ENCODE measurements at regions not wholly inside any gene's neighbourhood (a gene's known extent, or its start where the extent isn't known, plus 50 kb on each side); places are given as distances from the start of the nearest gene placed in this dataset.
"Not testable (repeated sequence)": the region's sequence is repeated elsewhere in the genome, so short reads cannot be mapped to it uniquely, and the experiment has no call there.

DNA sequence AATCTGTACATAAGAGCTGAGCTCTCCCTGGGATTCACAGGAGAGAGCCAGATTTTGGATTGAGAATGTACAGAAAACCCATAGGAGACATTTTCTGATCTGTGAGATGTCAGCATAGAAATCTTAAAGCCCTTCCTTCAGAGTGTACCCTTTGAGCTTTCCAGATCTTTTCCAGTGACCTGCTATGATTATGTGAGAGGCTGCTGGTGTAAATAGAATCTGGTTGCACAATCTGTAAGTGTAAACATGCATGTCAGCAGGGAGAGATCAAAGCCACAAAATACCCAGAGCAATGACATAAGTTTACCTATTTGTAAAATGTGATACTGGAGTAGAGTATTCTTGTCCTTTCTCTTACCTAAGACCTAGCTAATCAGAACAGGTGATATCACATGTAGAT lies 471.9 kb downstream of the FOXD4L5 start:
- H3K27ac ChIP-seq; H3K36me3 ChIP-seq; H3K9me3 ChIP-seq; H3K4me1 ChIP-seq; DNase-seq (ENCODE audit: extremely low spot score in 2 of 2); intact Hi-C loops (cut with DNase I); H3K4me3 ChIP-seq; H3K27me3 ChIP-seq: not testable (repeated sequence)

DNA sequence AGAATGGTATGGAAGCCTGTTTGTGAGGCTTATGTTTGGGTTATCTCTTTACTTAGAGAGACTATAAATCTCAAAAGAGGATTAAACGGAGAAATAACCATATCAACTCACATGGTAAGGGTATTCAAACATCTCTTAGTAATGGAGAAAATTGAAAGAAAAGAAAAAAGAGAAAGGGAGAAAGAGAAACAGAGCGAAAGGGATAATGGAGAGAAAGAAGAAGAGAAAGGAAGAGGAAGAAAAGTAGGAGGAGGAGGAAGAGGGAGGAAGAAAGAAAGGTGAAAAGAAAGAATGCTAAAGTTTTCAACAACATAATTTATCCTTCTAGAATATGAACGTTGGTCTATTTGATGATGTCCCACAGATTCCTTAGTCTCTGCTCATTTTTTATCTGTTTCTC lies 506.3 kb downstream of the FOXD4L5 start:
- H3K4me3 ChIP-seq; H3K9me3 ChIP-seq; intact Hi-C loops (cut with DNase I); H3K27ac ChIP-seq; DNase-seq (ENCODE audit: extremely low spot score in 2 of 2); H3K36me3 ChIP-seq; H3K4me1 ChIP-seq; H3K27me3 ChIP-seq: not testable (repeated sequence)

GRCh38 chr9:64776269-64776668 lies 508.7 kb downstream of the FOXD4L5 start:
- H3K27me3 ChIP-seq; H3K27ac ChIP-seq; H3K36me3 ChIP-seq; H3K4me3 ChIP-seq; intact Hi-C loops (cut with DNase I); DNase-seq (ENCODE audit: extremely low spot score in 2 of 2); H3K9me3 ChIP-seq; H3K4me1 ChIP-seq: not testable (repeated sequence)

GRCh38 chr9:64774813-64775793 lies 509.9 kb downstream of the FOXD4L5 start:
- H3K27ac ChIP-seq; H3K4me1 ChIP-seq; H3K9me3 ChIP-seq; H3K27me3 ChIP-seq; intact Hi-C loops (cut with DNase I); H3K36me3 ChIP-seq: not testable (repeated sequence)
- H3K4me3 ChIP-seq, result peak overlapping the region; percentile 26 to 32
- DNase-seq (ENCODE audit: extremely low spot score in 2 of 2), result peak in 1 of 2 donors; percentile 16

- H3K36me3 ChIP-seq; H3K4me1 ChIP-seq; H3K9me3 ChIP-seq; H3K27me3 ChIP-seq; intact Hi-C loops (cut with DNase I); DNase-seq (ENCODE audit: extremely low spot score in 2 of 2); H3K27ac ChIP-seq: not testable (repeated sequence)
- peak overlapping the region; percentile 26 to 32 for H3K4me3 ChIP-seq
Measured at GRCh38 chr9:64774004-64774812, 510.8 kb downstream of the FOXD4L5 start.

GRCh38 chr9:64773491-64773931 lies 511.5 kb downstream of the FOXD4L5 start:
- Histone ChIP-seq H3K4me1 (no peaks in the 10 kb centered on the region), H3K4me3 (peak overlapping the region; percentile 19 to 32), H3K9me3 (no peaks in the 10 kb centered on the region), H3K27ac (no peak overlapping the region), H3K27me3 (no peaks in the 10 kb centered on the region), H3K36me3 (no peaks in the 10 kb centered on the region)
- peak in 1 of 2 donors; percentile 22 for DNase-seq (ENCODE audit: extremely low spot score in 2 of 2)
- intact Hi-C loops (cut with DNase I), result no loop called here
- no peak for TF ChIP-seq POLR2A (IDR thresholded peaks at IDR 0.05)

GRCh38 chr9:64772751-64773331 lies 512.2 kb downstream of the FOXD4L5 start:
- H3K4me1 ChIP-seq; H3K27ac ChIP-seq; H3K36me3 ChIP-seq; DNase-seq (ENCODE audit: extremely low spot score in 2 of 2); H3K9me3 ChIP-seq; H3K27me3 ChIP-seq; intact Hi-C loops (cut with DNase I): not testable (repeated sequence)
- H3K4me3 ChIP-seq, result peak overlapping the region in 1 of 2 donors; percentile 32

GRCh38 chr9:64772123-64772736 lies 512.8 kb downstream of the FOXD4L5 start:
- DNase-seq (ENCODE audit: extremely low spot score in 2 of 2); H3K4me1 ChIP-seq; H3K9me3 ChIP-seq; H3K4me3 ChIP-seq; H3K36me3 ChIP-seq; H3K27ac ChIP-seq; H3K27me3 ChIP-seq; intact Hi-C loops (cut with DNase I): not testable (repeated sequence)
